HCT116 (cell line): ENCODE measurements at regions not wholly inside any gene's neighbourhood (a gene's known extent, or its start where the extent isn't known, plus 50 kb on each side); places are given as distances from the start of the nearest gene placed in this dataset.

Experiments
- ATAC-seq: fragments of 200-7000 bp; cut with Tn5 transposase; 2 replicates; pipeline ENCODE4 v1.9.1; 2020; ENCODE audit warnings: mild to moderate bottlenecking, moderate library complexity
- BruUV-seq: library from RNA; stranded (reverse); fragments of 400-500 nt; replicated peaks from 2 replicates; lab custom pipeline; 2021; lab: Mats Ljungman, UMichigan
- CTCF ChIA-PET: fragments of 300-600 bp; sonication (Branson Sonifier 250); formaldehyde crosslinking; loops from one replicate; lab custom pipeline; 2021; ENCODE audit warnings: antibody characterized with exemption; lab: Charles Lee
- POLR2A ChIA-PET: fragments of 300-600, 350-600 bp; sonication (Branson Sonifier 250); formaldehyde crosslinking; loops from one replicate; lab custom pipeline; 2021; ENCODE audit warnings: antibody characterized with exemption; lab: Charles Lee
- RAD21 ChIA-PET, 2 experiments: fragments of 300-600 bp; sonication (Branson Sonifier 250); formaldehyde crosslinking; loops; one replicate each; lab custom pipeline; 2023; ENCODE audit warnings: low total read pairs in 2 of 2; ENCODE audit not compliant: uncharacterized antibody in 2 of 2, unreplicated experiment in 2 of 2, low non-redundant PET in 1 of 2; lab: Charles Lee
- DNase-seq: peaks from one replicate; pipeline ENCODE4 v3.0.0-alpha.2; 2010; ENCODE audit warnings: low read depth, low spot score
- H2AFZ ChIP-seq: fragments of 200-600 bp; shearing (Covaris generic), sonication (generic); 2 replicates; pipeline ENCODE4 v1.6.1; 2017; ENCODE audit warnings: low read depth, mixed run types, mixed read lengths, antibody characterized with exemption, low read length; ENCODE audit not compliant: poor library complexity, severe bottlenecking
- H3K27ac ChIP-seq: 2 replicates; pipeline ENCODE4 v1.5.1; 2012; ENCODE audit warnings: low read depth, low read length
- H3K27me3 ChIP-seq: fragments of 200-600 bp; sonication (generic); 2 replicates; pipeline ENCODE4 v1.6.1; 2016; ENCODE audit warnings: mixed run types, low read length, mixed read lengths; ENCODE audit not compliant: insufficient read depth
- H3K36me3 ChIP-seq, 2 experiments: fragments of 200-500 bp in 1 of 2; fragments of 200-600 bp in 1 of 2; sonication (Bioruptor generic) in 1 of 2; sonication (generic) in 1 of 2; 2 replicates each; pipeline versions ENCODE4 v1.5.1 to v1.6.1; 2014 to 2016; ENCODE audit warnings: low read length in 2 of 2, inconsistent platforms in 1 of 2, mixed read lengths in 1 of 2, mixed run types in 1 of 2; ENCODE audit not compliant: insufficient read depth in 2 of 2, control insufficient read depth in 1 of 2
- H3K4me1 ChIP-seq, 2 experiments: fragments of 200-600 bp in 1 of 2; sonication (generic) in 1 of 2; 2 replicates each; pipeline versions ENCODE4 v1.5.1 to v1.6.1; 2012 to 2017; ENCODE audit warnings: low read length in 2 of 2, inconsistent platforms in 1 of 2, mild to moderate bottlenecking in 1 of 2, mixed read lengths in 1 of 2, mixed run types in 1 of 2, moderate library complexity in 1 of 2; ENCODE audit not compliant: insufficient read depth in 2 of 2, control insufficient read depth in 1 of 2
- H3K4me2 ChIP-seq: fragments of 200-600 bp; sonication (generic); 2 replicates; pipeline ENCODE4 v1.6.1; 2017; ENCODE audit warnings: mixed run types, low read length, mixed read lengths
- H3K4me3 ChIP-seq, 2 experiments: fragments of 200-600 bp in 1 of 2; sonication (generic) in 1 of 2; replicated peaks in 1 of 2; 2 replicates each; pipeline ENCODE4 v1.5.1; 2011 to 2016; ENCODE audit warnings: low read length in 2 of 2, control low read depth in 1 of 2, low read depth in 1 of 2, mild to moderate bottlenecking in 1 of 2, mixed read lengths in 1 of 2, mixed run types in 1 of 2
- H3K79me2 ChIP-seq: fragments of 200-600 bp; sonication (generic); 2 replicates; pipeline ENCODE4 v1.6.1; 2017; ENCODE audit warnings: mild to moderate bottlenecking, mixed run types, low read length, moderate library complexity, mixed read lengths; ENCODE audit not compliant: insufficient read depth
- H3K9ac ChIP-seq: fragments of 200-600 bp; sonication (generic); 2 replicates; pipeline ENCODE4 v1.6.1; 2016; ENCODE audit warnings: low read length, mixed read lengths
- H3K9me2 ChIP-seq: fragments of 200-600 bp; sonication (generic), shearing (Covaris generic); 2 replicates; pipeline ENCODE4 v1.6.1; 2017; ENCODE audit warnings: mixed run types, mild to moderate bottlenecking, moderate library complexity; ENCODE audit not compliant: insufficient read depth
- H3K9me3 ChIP-seq, 2 experiments: fragments of 200-500 bp in 1 of 2; fragments of 200-600 bp in 1 of 2; sonication (Bioruptor generic) in 1 of 2; sonication (generic) in 1 of 2; 2 replicates each; pipeline ENCODE4 v1.6.1; 2014 to 2017; ENCODE audit warnings: low read length in 2 of 2, mixed read lengths in 2 of 2, inconsistent platforms in 1 of 2, low read depth in 1 of 2, mild to moderate bottlenecking in 1 of 2, mixed run types in 1 of 2, moderate library complexity in 1 of 2; ENCODE audit not compliant: control insufficient read depth in 1 of 2, insufficient read depth in 1 of 2
- H4K20me1 ChIP-seq: fragments of 200-600 bp; sonication (generic), shearing (Covaris generic); 2 replicates; pipeline ENCODE4 v1.6.1; 2017; ENCODE audit warnings: mixed run types, mild to moderate bottlenecking, moderate library complexity; ENCODE audit not compliant: insufficient read depth
- ATF3 ChIP-seq: IDR thresholded peaks from 2 replicates; pipeline ENCODE4 v1.6.1; 2012
- CBX3 ChIP-seq: IDR thresholded peaks from 2 replicates; pipeline ENCODE4 v1.6.1; 2012; ENCODE audit warnings: low read depth
- CEBPB ChIP-seq: IDR thresholded peaks from 2 replicates; pipeline ENCODE4 v1.6.1; 2012; ENCODE audit warnings: low read depth
- ELF1 ChIP-seq: IDR thresholded peaks from 2 replicates; pipeline ENCODE4 v1.6.1; 2012; ENCODE audit warnings: low read depth, borderline replicate concordance
- EZH2 ChIP-seq: fragments of 200-600 bp; sonication (generic); IDR thresholded peaks from 2 replicates; pipeline ENCODE4 v1.6.1; 2017; ENCODE audit warnings: antibody characterized with exemption, mixed run types
- FOSL1 ChIP-seq: IDR thresholded peaks from 2 replicates; pipeline ENCODE4 v1.6.1; 2012; ENCODE audit warnings: low read depth
- JUND ChIP-seq: IDR thresholded peaks from 2 replicates; pipeline ENCODE4 v1.6.1; 2012
- MAX ChIP-seq: IDR thresholded peaks from 2 replicates; pipeline ENCODE4 v1.6.1; 2012
- POLR2A ChIP-seq: IDR thresholded peaks from 2 replicates; pipeline ENCODE4 v1.7.0; 2011; ENCODE audit warnings: borderline replicate concordance; ENCODE audit not compliant: insufficient read depth, insufficient read length; ENCODE audit errors: extremely low read depth
- SIN3A ChIP-seq: IDR thresholded peaks from 2 replicates; pipeline ENCODE4 v1.6.1; 2012; ENCODE audit warnings: low read depth
- SRF ChIP-seq: IDR thresholded peaks from 2 replicates; pipeline ENCODE4 v1.6.1; 2012; ENCODE audit warnings: low read depth
- TCF7L2 ChIP-seq: IDR thresholded peaks from 2 replicates; pipeline ENCODE4 v1.7.0; 2011; ENCODE audit warnings: borderline replicate concordance, inconsistent platforms; ENCODE audit not compliant: insufficient read depth, insufficient read length; ENCODE audit errors: extremely low read depth
- intact Hi-C: fragments of 100-400 bp; cut with micrococcal nuclease; formaldehyde crosslinking; loops from 2 replicates; pipeline ENCODE4 v1.10.0; 2022

GRCh38 chr2:20528713-20529112 is 81.8 kb downstream of the RHOB start:
- ChIA-PET POLR2A (no interaction called here), RAD21 (no interaction called here), CTCF (no interaction called here)
- DNase-seq (no peak), ATAC-seq (no peak)
- H3K79me2 ChIP-seq = no peaks in the 10 kb centered on the region
- H3K27me3 ChIP-seq = no peaks in the 10 kb centered on the region
- TF ChIP-seq POLR2A (no peak), ATF3 (no peak), CBX3 (no peak), CEBPB (no peak), JUND (no peak), SIN3A (no peak), TCF7L2 (no peak), MAX (no peak), SRF (no peak), FOSL1 (no peak), EZH2 (no peak)
- H4K20me1 ChIP-seq = no peaks in the 10 kb centered on the region
- intact Hi-C loops = no loop called here
- no peak overlapping the region for H3K4me2 ChIP-seq
- H3K4me1 ChIP-seq = peaks cover 0 to 12% of the 10 kb centered on the region in 2 experiments; a peak in 3 of 4 replicates
- H2AFZ ChIP-seq = no peak overlapping the region
- no peak overlapping the region for H3K4me3 ChIP-seq
- H3K36me3 ChIP-seq = no peaks in the 10 kb centered on the region
- no TSS peak for BruUV-seq
- H3K9ac ChIP-seq = no peak overlapping the region
- H3K9me3 ChIP-seq = no peaks in the 10 kb centered on the region
- H3K27ac ChIP-seq = no peak overlapping the region
- H3K9me2 ChIP-seq = no peaks in the 10 kb centered on the region

GRCh38 chr2:20530520-20530919 is 83.6 kb downstream of the RHOB start:
- Histone ChIP-seq H3K27ac (no peak overlapping the region), H3K9ac (no peak overlapping the region), H3K4me1 (peaks cover 0 to 4% of the 10 kb centered on the region in 2 experiments; a peak in 3 of 4 replicates), H2AFZ (no peak overlapping the region), H3K4me3 (no peak overlapping the region), H3K79me2 (no peaks in the 10 kb centered on the region), H3K9me2 (no peaks in the 10 kb centered on the region), H4K20me1 (no peaks in the 10 kb centered on the region)
- POLR2A ChIA-PET = interaction anchor here (0.6 to 1.1 kb wide), 2 partner anchors 81 to 84 kb away, joined by 3 read pairs; partner anchors contain the start of gene RHOB
- ATAC-seq = no peak
- no TSS peak for BruUV-seq
- TF ChIP-seq JUND (no peak), ELF1 (no peak)
- TF ChIP-seq, all 23 proteins: peak for 0
- no peaks in the 10 kb centered on the region for H3K36me3 ChIP-seq
- no peak for DNase-seq
- H3K4me2 ChIP-seq = no peak overlapping the region
- RAD21 ChIA-PET = no interaction called here
- no peaks in the 10 kb centered on the region for H3K27me3 ChIP-seq
- intact Hi-C loops = no loop called here
- no peaks in the 10 kb centered on the region for H3K9me3 ChIP-seq
- CTCF ChIA-PET = no interaction called here
